ENCODE measurements at regions not wholly inside any gene's neighbourhood (a gene's known extent, or its start where the extent isn't known, plus 50 kb on each side); places are given as distances from the start of the nearest gene placed in this dataset.

- TF ChIP-seq, protein P1, sequence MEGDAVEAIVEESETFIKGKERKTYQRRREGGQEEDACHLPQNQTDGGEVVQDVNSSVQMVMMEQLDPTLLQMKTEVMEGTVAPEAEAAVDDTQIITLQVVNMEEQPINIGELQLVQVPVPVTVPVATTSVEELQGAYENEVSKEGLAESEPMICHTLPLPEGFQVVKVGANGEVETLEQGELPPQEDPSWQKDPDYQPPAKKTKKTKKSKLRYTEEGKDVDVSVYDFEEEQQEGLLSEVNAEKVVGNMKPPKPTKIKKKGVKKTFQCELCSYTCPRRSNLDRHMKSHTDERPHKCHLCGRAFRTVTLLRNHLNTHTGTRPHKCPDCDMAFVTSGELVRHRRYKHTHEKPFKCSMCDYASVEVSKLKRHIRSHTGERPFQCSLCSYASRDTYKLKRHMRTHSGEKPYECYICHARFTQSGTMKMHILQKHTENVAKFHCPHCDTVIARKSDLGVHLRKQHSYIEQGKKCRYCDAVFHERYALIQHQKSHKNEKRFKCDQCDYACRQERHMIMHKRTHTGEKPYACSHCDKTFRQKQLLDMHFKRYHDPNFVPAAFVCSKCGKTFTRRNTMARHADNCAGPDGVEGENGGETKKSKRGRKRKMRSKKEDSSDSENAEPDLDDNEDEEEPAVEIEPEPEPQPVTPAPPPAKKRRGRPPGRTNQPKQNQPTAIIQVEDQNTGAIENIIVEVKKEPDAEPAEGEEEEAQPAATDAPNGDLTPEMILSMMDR (optimal IDR thresholded peaks at IDR 0.05 in 1 of 3, IDR thresholded peaks at IDR 0.05 in 1 of 3, conservative IDR thresholded peaks at IDR 0.05 in 1 of 3; ENCODE audit: extremely low read depth in 1 of 3, insufficient read depth in 2 of 3, low read length in 3 of 3), result no peak
- no peak for TF ChIP-seq EZH2 (IDR thresholded peaks at IDR 0.05; ENCODE audit: low read length)
Observed at GRCh38 chr4:11710453-11711093, 281.9 kb upstream of the HS3ST1 start.

All from keratinocyte (primary cell).